ENCODE measurements at regions not wholly inside any gene's neighbourhood (a gene's known extent, or its start where the extent isn't known, plus 50 kb on each side); places are given as distances from the start of the nearest gene placed in this dataset.

GRCh38 chr12:3947781-3948180 lies 74.6 kb upstream of the PARP11 start:
- DNase-seq, result no peak

GRCh38 chr12:3945671-3946070 lies 72.5 kb upstream of the PARP11 start:
- DNase-seq, result no peak

DNA sequence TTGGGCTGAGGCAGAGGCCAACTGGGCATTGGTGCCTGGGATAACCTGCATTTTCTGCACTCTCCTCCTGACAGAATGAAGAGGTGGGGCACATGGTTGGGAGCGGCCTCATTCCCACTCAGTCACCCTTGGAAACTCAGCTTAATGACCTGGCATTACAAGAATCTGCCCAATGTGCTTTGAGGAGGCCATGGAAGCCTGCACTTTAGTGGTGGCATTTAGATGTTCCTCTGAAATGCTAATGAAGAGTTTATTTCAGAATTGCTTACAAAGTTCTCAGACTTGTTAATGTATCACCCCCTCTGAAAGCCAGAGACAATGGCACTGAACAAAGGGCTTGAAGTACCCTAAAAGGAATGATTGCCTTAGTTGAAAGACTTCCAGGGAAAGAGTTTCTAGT lies 71.4 kb upstream of the PARP11 start:
- DNase-seq, result no peak

- no peak for DNase-seq
Measured at GRCh38 chr12:3938042-3938544, 64.9 kb upstream of the PARP11 start.

DNA sequence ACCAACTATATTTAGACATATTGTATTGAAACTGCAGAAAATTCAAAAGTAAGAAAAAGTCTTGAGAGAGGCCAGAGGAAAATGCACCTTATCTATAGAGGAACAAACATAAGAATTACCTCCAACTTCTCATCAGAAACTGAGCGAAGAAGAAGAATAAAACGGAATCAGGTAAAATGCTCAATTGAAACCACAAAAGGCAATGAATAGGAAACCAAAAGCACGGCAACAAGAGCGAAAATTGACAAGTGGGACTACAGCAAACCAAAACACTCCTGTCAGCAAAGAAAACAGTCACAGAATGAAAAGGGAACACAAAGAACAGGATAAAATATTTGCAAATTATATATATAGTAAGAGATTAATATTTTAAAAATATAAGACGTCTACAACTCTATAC lies 61.9 kb upstream of the PARP11 start:
- DNase-seq, result no peak

GRCh38 chr12:3933819-3934192 lies 60.6 kb upstream of the PARP11 start:
- DNase-seq, result no peak

DNA sequence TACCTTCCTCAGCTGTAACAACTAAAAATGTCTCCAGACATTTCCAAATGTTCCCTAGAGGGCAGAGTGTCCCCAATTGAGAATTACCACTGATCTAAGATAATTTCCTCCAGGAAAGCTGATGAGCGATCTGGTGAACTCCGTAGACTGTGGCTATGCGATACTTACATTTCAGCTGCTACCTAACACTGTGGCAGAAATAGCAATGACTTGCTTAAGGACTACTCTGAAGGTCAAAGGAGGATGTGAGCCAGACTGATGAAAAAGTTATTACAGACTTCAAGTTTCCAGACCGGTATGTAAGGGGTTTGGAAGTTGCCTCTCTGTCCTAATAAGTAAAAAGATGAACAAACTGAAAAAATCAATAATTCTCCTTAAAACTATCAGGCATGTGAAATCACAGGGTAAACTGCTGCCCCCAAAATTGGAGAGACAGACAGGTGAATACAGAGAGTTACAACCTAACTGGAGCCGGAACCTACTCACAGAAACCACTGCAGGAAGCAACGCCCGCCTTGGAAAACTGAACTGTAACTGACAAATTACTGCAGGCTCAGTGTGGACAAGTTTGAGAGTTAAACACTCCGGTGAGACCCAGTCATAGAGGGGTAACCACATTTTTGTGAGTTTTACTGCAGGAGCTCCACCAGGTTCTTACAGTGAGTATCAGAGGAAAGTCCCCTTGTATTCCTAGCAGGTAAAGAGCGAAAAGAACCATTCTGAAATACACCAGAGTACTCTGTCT lies 60.0 kb upstream of the PARP11 start:
- no peak for DNase-seq

DNA sequence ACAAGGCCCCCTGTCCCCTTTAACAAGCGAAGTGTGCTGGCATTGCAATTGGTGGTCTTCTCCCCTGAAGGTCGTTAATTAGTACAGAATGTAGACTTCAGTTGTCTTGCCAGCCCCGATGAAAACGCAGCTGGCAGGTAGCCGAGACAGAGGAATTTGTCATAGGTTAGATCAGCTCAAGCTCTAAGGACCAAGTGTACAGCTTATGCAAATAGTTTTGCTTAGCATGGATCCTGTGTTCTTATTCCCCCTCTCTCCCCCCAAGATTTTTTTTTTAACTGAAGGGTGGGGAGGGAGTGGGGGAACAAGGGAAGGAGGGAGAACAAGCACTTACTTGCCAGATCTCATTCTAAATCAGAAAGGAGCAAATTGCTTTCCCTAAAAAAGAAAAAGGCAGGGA lies 58.6 kb upstream of the PARP11 start:
- DNase-seq, result no peak

DNA sequence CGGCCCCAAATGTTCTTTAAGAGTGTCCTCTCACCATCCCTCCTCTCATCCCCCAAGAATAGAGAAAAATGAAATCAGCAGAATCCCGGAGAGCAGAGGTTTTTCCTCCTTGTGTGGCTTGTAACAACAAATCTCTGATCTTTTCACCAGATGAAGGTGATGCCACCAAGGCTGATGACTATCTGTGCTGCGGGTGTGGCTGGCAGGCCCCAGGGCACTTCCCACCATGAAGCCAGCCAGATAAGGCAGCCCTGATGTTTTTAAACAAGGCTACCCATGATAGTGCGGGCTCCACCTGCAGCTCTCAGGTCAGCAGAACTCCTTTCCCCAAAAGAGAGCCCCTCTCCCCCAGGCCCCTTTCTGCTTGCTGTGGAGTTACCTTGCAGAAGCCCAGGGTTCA lies 58.0 kb upstream of the PARP11 start:
- DNase-seq, result no peak

DNA sequence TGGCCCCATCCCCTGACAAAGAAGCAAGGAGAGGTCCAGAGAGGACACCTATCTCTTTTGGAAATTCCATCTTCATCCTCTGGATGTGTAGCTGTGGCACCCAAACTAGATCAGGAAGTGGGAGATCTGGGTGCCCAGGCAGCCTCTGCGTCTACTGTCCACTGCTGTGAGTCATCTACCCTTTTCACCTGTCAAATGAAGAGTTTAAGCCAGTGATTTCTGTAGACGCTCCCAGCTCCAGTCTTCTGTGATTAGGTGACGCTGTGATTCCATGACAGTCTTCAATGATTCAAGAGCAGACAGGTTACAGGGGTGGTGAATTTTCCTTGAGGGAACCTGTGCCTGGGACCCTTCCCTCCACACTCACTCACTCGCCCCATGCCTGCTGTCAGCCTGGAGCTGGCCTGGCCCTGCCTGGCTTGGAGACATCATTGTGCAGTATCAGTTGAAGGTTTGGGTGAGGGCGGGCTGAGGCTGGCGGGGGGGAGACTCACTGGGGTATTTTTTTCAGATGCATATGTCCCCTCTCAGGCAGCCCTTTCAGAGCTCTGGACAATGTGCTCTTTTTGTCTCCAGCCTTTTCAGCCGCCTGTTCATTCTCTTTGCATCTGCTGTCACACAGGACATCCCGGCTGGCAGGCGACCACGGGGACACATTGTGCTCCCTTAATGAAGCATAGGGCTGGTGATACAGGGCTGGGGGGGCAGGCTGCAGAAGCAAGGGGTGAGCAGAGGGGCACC lies 56.8 kb upstream of the PARP11 start:
- no peak for DNase-seq

DNA sequence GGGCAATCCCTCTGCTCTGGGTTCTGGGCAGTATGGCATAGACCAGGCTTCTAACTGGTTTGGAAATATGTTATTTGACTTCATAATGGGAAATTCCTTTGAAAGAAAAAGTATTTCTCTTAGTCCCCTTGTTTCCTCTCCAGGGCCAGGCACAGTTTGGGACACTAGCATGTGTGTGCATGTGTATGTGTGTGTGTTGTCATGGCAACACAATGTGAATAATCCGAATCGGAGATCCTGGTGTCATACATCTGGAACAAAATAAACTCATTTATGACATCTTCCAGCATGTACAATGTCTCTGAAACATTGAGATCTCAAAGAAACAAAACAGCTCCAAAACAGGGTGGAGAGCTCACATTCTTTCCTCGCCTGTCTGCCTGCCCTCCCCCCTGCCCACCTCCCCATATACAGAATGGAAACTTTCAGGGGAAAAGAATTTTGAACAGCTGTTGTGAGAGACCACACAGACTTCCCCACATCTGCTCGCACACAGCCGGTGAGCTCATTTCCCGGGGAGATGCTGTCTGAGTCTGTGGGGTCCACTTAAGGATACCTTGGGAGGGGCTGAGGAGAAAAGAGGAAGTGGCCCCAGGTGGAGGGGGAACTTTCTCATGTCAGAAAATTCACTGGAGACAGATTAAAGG lies 55.5 kb upstream of the PARP11 start:
- DNase-seq, result no peak

DNA sequence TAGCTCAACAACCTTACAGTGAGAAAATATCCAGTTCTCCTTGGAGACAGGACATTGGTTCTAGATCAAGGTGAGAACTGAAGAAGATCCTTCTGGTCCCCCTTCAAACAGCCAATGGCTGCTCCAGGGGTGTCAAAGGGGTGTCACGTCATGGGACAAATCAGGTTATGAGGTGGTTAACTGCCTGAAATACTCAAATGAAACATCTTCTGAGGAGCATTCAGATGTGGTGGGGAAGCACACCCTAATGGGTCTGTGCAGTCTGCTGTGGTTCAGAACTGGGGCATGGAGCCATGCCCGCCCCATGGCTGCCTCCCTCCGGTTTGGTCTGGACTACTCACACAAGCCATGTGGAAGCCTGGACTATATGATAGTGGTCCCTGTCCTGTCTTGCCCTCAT lies 52.4 kb upstream of the PARP11 start:
- DNase-seq, result no peak

DNA sequence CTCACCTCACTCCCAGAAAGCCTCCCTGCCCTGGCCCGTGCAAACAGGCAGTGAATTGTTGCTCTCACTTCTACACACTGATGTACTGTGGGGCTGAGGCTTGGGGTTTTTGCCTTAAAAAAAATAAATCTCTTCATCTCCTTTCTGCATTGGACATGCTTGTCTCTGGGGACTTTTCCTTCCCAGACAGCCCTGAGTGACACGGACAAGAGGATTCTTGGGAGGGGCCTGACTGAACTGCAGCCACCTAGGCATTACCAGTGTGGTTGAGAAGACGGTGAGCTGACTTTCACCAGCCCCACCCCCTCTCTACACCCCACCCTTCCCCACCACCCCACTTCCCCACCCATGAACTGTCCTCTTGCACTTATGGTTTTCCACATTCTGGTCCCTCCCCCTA lies 51.6 kb upstream of the PARP11 start:
- no peak for DNase-seq

DNA sequence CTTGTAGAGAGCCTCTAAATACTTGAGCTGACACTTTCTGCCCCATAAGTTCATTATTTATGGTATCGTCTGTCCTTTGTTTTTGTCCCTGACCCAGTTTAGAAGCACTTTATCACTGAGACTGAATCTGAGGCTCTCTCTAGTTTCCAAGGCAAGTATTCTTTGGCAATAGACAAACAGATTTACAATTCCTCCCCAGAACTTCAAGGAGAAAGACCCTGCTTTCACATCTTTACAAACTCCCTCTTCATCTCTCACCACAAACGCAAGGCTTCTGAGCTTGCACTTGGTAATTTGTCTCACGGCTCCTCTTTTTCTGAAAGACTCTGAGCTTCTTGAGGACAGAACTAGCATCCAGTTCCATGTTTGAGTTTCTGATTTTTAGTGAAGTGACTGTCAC lies 49.8 kb upstream of the PARP11 start:
- DNase-seq, result no peak

Measured in dermis blood vessel endothelial cell (primary cell).